GM04504 (cell line): ENCODE measurements at regions not wholly inside any gene's neighbourhood (a gene's known extent, or its start where the extent isn't known, plus 50 kb on each side); places are given as distances from the start of the nearest gene placed in this dataset.
"Not testable (repeated sequence)": the region's sequence is repeated elsewhere in the genome, so short reads cannot be mapped to it uniquely, and the experiment has no call there.

Experiments
- DNase-seq: peaks from one replicate; pipeline ENCODE4 v3.0.0-alpha.2; 2012; ENCODE audit warnings: low read depth

- no peak for DNase-seq
Measured at GRCh38 chr12:73677520-73678291, 859.9 kb upstream of the ATXN7L3B start.

GRCh38 chr12:73678335-73678734, 859.3 kb upstream of the ATXN7L3B start:
- DNase-seq = no peak

- no peak for DNase-seq
Measured at GRCh38 chr12:73699318-73699717, 838.3 kb upstream of the ATXN7L3B start.

- DNase-seq = no peak
Measured at GRCh38 chr12:73714655-73715054, 823.0 kb upstream of the ATXN7L3B start.

GRCh38 chr12:73716143-73716542, 821.5 kb upstream of the ATXN7L3B start:
- DNase-seq = not testable (repeated sequence)

- no peak for DNase-seq
Measured at GRCh38 chr12:73719223-73719622, 818.4 kb upstream of the ATXN7L3B start.

GRCh38 chr12:73726881-73727280, 810.8 kb upstream of the ATXN7L3B start:
- no peak for DNase-seq

- no peak for DNase-seq
Measured at GRCh38 chr12:73731658-73732057, 806.0 kb upstream of the ATXN7L3B start.

GRCh38 chr12:73769337-73769736, 768.3 kb upstream of the ATXN7L3B start:
- DNase-seq = no peak

GRCh38 chr12:73798523-73798922, 739.1 kb upstream of the ATXN7L3B start:
- DNase-seq = no peak

- DNase-seq = no peak
Measured at GRCh38 chr12:73815072-73815645, 722.5 kb upstream of the ATXN7L3B start.

- DNase-seq = no peak
Measured at GRCh38 chr12:73817161-73817560, 720.5 kb upstream of the ATXN7L3B start.

- no peak for DNase-seq
Measured at GRCh38 chr12:73833746-73834145, 703.9 kb upstream of the ATXN7L3B start.

GRCh38 chr12:73841963-73842362, 695.7 kb upstream of the ATXN7L3B start:
- DNase-seq = no peak

- DNase-seq = no peak
Measured at GRCh38 chr12:73863546-73863945, 674.1 kb upstream of the ATXN7L3B start.

- DNase-seq = no peak
Measured at GRCh38 chr12:73867147-73867546, 670.5 kb upstream of the ATXN7L3B start.

- DNase-seq = not testable (repeated sequence)
Measured at GRCh38 chr12:73877291-73877690, 660.3 kb upstream of the ATXN7L3B start.

GRCh38 chr12:73892201-73892600, 645.4 kb upstream of the ATXN7L3B start:
- DNase-seq = no peak

GRCh38 chr12:73898645-73899044, 639.0 kb upstream of the ATXN7L3B start:
- no peak for DNase-seq

GRCh38 chr12:73902260-73902659, 635.4 kb upstream of the ATXN7L3B start:
- DNase-seq = no peak

- no peak for DNase-seq
Measured at GRCh38 chr12:73906757-73907156, 630.9 kb upstream of the ATXN7L3B start.

GRCh38 chr12:73935817-73936216, 601.8 kb upstream of the ATXN7L3B start:
- no peak for DNase-seq

GRCh38 chr12:73947326-73948026, 590.2 kb upstream of the ATXN7L3B start:
- DNase-seq = no peak
